ENCODE measurements at regions not wholly inside any gene's neighbourhood (a gene's known extent, or its start where the extent isn't known, plus 50 kb on each side); places are given as distances from the start of the nearest gene placed in this dataset.

DNA sequence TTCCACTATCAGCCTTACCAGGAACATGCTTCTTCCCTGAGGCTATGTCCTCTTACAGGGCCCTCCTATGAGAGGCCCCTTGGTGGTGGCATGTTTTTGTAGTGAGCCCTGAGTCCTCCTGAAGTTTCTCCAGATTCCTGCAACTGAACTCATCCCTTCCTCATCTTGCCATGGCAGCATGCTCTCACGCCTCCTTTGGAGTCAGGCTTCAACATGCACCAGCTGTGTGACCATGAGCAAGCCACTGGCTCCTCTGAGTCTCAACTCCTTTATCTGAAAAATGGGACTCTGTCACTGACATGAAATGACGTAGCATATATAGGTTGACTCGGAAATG, 216.3 kb upstream of the TLE3 start:
- TF ChIP-seq POLR2A (IDR thresholded peaks at IDR 0.05): no peak
- TF ChIP-seq POLR2AphosphoS5 (IDR thresholded peaks at IDR 0.05): no peak
- TF ChIP-seq, protein P1, sequence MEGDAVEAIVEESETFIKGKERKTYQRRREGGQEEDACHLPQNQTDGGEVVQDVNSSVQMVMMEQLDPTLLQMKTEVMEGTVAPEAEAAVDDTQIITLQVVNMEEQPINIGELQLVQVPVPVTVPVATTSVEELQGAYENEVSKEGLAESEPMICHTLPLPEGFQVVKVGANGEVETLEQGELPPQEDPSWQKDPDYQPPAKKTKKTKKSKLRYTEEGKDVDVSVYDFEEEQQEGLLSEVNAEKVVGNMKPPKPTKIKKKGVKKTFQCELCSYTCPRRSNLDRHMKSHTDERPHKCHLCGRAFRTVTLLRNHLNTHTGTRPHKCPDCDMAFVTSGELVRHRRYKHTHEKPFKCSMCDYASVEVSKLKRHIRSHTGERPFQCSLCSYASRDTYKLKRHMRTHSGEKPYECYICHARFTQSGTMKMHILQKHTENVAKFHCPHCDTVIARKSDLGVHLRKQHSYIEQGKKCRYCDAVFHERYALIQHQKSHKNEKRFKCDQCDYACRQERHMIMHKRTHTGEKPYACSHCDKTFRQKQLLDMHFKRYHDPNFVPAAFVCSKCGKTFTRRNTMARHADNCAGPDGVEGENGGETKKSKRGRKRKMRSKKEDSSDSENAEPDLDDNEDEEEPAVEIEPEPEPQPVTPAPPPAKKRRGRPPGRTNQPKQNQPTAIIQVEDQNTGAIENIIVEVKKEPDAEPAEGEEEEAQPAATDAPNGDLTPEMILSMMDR (IDR thresholded peaks at IDR 0.05): no peak
- intact Hi-C loops (cut with DNase I): no loop called here
- 97% methylated on average over 3 of the region's 3 CpGs for WGBS
- Histone ChIP-seq H3K9me3 (no peaks in the 10 kb centered on the region), H3K27me3 (replicated peaks; ENCODE audit: insufficient read depth) (no peaks in the 10 kb centered on the region), H3K4me1 (replicated peaks) (no peaks in the 10 kb centered on the region), H3K4me3 (no peak overlapping the region), H3K36me3 (no peaks in the 10 kb centered on the region), H3K27ac (no peak overlapping the region)
- no peak for DNase-seq (ENCODE audit: low spot score)

DNA sequence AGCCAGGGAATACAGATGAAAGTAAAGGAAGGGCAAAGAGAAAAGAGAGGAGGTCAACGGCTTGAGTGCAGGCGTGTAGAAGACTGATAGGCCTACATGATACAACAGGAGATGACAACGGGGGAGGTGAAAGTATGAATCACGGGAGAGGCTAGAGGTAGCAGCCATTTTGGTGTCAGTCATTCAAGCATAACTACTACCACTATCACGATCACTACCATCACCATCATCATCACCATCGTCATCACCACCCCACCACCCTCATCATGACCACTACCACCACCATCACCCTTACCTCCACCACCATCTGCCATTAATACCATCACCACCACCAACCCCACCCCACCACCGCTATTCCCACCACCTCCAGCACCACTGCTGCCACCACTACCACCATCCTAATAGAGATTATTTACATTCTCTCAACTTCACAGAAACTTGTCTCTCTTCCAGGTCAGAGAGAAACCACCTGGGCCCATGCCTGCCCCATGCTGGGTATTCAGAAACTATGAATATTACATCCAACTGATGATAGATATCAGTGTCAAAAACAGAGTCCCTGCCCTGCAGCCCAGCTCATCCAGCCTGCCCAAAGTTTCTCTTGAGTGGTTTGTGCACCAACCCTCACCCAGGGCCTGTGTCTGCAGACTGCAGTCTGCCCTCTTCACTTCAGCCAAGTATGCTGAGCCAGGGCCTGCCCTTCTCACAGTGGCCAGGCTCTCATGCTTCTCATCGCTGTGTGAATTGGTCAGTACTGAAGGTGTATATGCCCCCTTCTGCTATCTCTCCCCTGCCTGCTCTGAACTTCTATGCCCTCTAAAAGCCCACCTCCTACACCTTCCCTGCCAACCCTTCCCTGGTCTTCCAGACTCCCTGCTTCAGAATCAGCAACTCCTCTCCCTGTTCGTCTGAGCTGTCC, 215.6 kb upstream of the TLE3 start:
- intact Hi-C loops (cut with DNase I): no loop called here
- no peak for DNase-seq (ENCODE audit: low spot score)
- H3K27me3 ChIP-seq (replicated peaks; ENCODE audit: insufficient read depth): no peaks in the 10 kb centered on the region
- no peak overlapping the region for H3K27ac ChIP-seq
- TF ChIP-seq POLR2AphosphoS5 (IDR thresholded peaks at IDR 0.05) (no peak), POLR2A (IDR thresholded peaks at IDR 0.05) (no peak)
- TF ChIP-seq, protein P1 (IDR thresholded peaks at IDR 0.05): no peak
- H3K4me1 ChIP-seq (replicated peaks): no peaks in the 10 kb centered on the region
- 95% methylated on average over 9 of the region's 9 CpGs for WGBS
- H3K9me3 ChIP-seq: no peaks in the 10 kb centered on the region
- no peaks in the 10 kb centered on the region for H3K36me3 ChIP-seq
- H3K4me3 ChIP-seq: no peak overlapping the region

DNA sequence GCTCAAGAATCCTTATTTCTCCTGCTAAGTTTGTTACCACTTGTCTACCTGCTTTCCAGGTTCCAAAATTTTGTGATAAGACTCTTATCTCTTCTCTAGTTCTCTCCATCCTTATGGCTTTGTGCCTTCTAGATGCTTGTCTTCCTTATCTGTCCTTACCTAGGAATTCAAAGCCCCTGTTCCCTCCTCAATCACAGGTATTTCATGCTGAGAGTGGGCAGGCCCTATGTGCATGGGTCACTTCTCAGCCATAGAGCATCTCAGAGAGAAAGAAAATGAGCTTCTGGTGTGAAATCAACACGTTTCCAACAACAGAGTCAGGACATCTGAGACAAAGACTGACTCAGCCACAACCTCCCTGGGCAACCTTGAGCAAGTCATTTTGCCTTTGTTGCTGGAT, 214.1 kb upstream of the TLE3 start:
- WGBS: 100% methylated on average over 1 of the region's 1 CpG
- H3K9me3 ChIP-seq: no peaks in the 10 kb centered on the region
- H3K36me3 ChIP-seq: no peaks in the 10 kb centered on the region
- H3K27me3 ChIP-seq (replicated peaks; ENCODE audit: insufficient read depth): no peaks in the 10 kb centered on the region
- no peak for TF ChIP-seq POLR2AphosphoS5 (IDR thresholded peaks at IDR 0.05)
- TF ChIP-seq, protein P1 (IDR thresholded peaks at IDR 0.05): no peak
- no peak for TF ChIP-seq POLR2A (IDR thresholded peaks at IDR 0.05)
- no peak for DNase-seq (ENCODE audit: low spot score)
- intact Hi-C loops (cut with DNase I): no loop called here
- no peaks in the 10 kb centered on the region for H3K4me1 ChIP-seq (replicated peaks)
- no peak overlapping the region for H3K4me3 ChIP-seq
- H3K27ac ChIP-seq: no peak overlapping the region

DNA sequence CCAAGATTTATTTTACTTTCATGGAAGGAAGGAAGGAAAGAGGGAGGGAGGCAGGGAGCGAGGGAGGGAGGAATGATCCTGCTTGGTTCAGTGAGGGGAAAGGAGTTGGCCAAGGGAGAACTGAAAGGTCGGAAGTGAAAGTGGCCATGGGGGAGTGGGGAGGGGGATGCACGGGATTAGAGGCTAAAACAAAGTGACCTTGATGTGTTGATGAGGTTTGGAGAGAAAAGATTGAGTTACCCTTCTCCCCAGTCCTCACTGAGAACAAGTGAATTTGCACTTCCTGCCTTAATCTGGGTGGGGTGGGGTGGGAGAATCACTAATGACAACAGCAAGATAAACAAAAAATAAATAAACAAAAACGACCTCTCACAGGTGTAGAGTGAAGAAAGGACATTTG, 212.0 kb upstream of the TLE3 start:
- Histone ChIP-seq H3K9me3 (no peaks in the 10 kb centered on the region), H3K27me3 (replicated peaks; ENCODE audit: insufficient read depth) (no peaks in the 10 kb centered on the region), H3K4me3 (no peak overlapping the region), H3K36me3 (no peaks in the 10 kb centered on the region), H3K27ac (no peak overlapping the region), H3K4me1 (replicated peaks) (no peaks in the 10 kb centered on the region)
- no peak for DNase-seq (ENCODE audit: low spot score)
- 55% methylated on average over 4 of the region's 4 CpGs for WGBS
- no peak for TF ChIP-seq POLR2AphosphoS5 (IDR thresholded peaks at IDR 0.05)
- TF ChIP-seq, protein P1 (IDR thresholded peaks at IDR 0.05): no peak
- TF ChIP-seq POLR2A (IDR thresholded peaks at IDR 0.05): no peak
- intact Hi-C loops (cut with DNase I): no loop called here

Data from prostate gland (tissue), 2 donors.